ENCODE measurements at regions not wholly inside any gene's neighbourhood (a gene's known extent, or its start where the extent isn't known, plus 50 kb on each side); places are given as distances from the start of the nearest gene placed in this dataset.

GRCh38 chr14:49401373-49401772 lies 184.8 kb downstream of the RPS29 start:
- no peak for DNase-seq
- H3K36me3 ChIP-seq (replicated peaks in 1 of 2; ENCODE audit: control extremely low read depth in 1 of 2, control insufficient read depth in 1 of 2, extremely low read depth in 1 of 2, insufficient read depth in 2 of 2, low read length in 1 of 2) = no peaks in the 10 kb centered on the region
- no peak overlapping the region for H2AFZ ChIP-seq (ENCODE audit: insufficient read depth, low read depth, low read length, poor library complexity, severe bottlenecking)
- no peaks in the 10 kb centered on the region for H3K4me1 ChIP-seq (ENCODE audit: control insufficient read depth in 2 of 2, insufficient read depth in 2 of 2, low read length in 2 of 2)
- H3K9me3 Mint-ChIP-seq (ENCODE audit: insufficient read depth) = no peaks in the 10 kb centered on the region
- TF ChIP-seq CTCF (IDR thresholded peaks at IDR 0.05) (no peak), EZH2 (IDR thresholded peaks at IDR 0.05; ENCODE audit: borderline replicate concordance, insufficient read depth, low read depth, low read length, poor library complexity, severe bottlenecking) (no peak)
- no peak overlapping the region for H3K27ac ChIP-seq (ENCODE audit: low read length in 2 of 2)
- H3K4me3 ChIP-seq (ENCODE audit: control extremely low read depth in 1 of 5, extremely low read depth in 1 of 5, insufficient read depth in 1 of 5, low read depth in 2 of 5, low read length in 4 of 5) = no peak overlapping the region
- CTCF ChIA-PET = no interaction called here
- no peaks in the 10 kb centered on the region for H3K27me3 ChIP-seq (replicated peaks in 1 of 4; ENCODE audit: control extremely low read depth in 1 of 4, control insufficient read depth in 3 of 4, insufficient read depth in 4 of 4, low read length in 3 of 4)
- H3K4me2 ChIP-seq (replicated peaks; ENCODE audit: low read depth, low read length, poor library complexity, severe bottlenecking) = no peak overlapping the region
- no peaks in the 10 kb centered on the region for H3K4me1 Mint-ChIP-seq
- no peaks in the 10 kb centered on the region for H3K79me2 ChIP-seq (ENCODE audit: control insufficient read depth, insufficient read depth, low read length)
- POLR2A ChIA-PET = no interaction called here
- no peak overlapping the region for H3K27ac Mint-ChIP-seq
- H3K27me3 Mint-ChIP-seq = peaks cover 6% of the 10 kb centered on the region
- ATAC-seq (ENCODE audit: low read depth) = no peak
- H4K20me1 ChIP-seq (ENCODE audit: control insufficient read depth, insufficient read depth, low read length, poor library complexity, severe bottlenecking) = no peaks in the 10 kb centered on the region
- WGBS (ENCODE audit: insufficient coverage) = no CpG with 5 or more reads among the region's 2 CpGs
- no peak overlapping the region for H3K9ac ChIP-seq (ENCODE audit: low read length)
- H3K9me3 ChIP-seq (ENCODE audit: control extremely low read depth in 1 of 3, control insufficient read depth in 2 of 3, insufficient read depth in 1 of 3, low read length in 2 of 3) = no peaks in the 10 kb centered on the region
- H3K4me3 Mint-ChIP-seq = no peak overlapping the region
- intact Hi-C loops (cut with micrococcal nuclease) = no loop called here

GRCh38 chr14:49396801-49397200 lies 189.4 kb downstream of the RPS29 start:
- H4K20me1 ChIP-seq (ENCODE audit: control insufficient read depth, insufficient read depth, low read length, poor library complexity, severe bottlenecking) = no peaks in the 10 kb centered on the region
- H3K9ac ChIP-seq (ENCODE audit: low read length) = no peak overlapping the region
- H3K4me1 ChIP-seq (ENCODE audit: control insufficient read depth in 2 of 2, insufficient read depth in 2 of 2, low read length in 2 of 2) = no peaks in the 10 kb centered on the region
- H3K36me3 ChIP-seq (replicated peaks in 1 of 2; ENCODE audit: control extremely low read depth in 1 of 2, control insufficient read depth in 1 of 2, extremely low read depth in 1 of 2, insufficient read depth in 2 of 2, low read length in 1 of 2) = no peaks in the 10 kb centered on the region
- ChIA-PET POLR2A (no interaction called here), CTCF (no interaction called here)
- no peaks in the 10 kb centered on the region for H3K79me2 ChIP-seq (ENCODE audit: control insufficient read depth, insufficient read depth, low read length)
- no peak overlapping the region for H3K4me3 ChIP-seq (ENCODE audit: control extremely low read depth in 1 of 5, extremely low read depth in 1 of 5, insufficient read depth in 1 of 5, low read depth in 2 of 5, low read length in 4 of 5)
- H3K27ac ChIP-seq (ENCODE audit: low read length in 2 of 2) = no peak overlapping the region
- Mint-ChIP-seq H3K9me3 (ENCODE audit: insufficient read depth) (no peaks in the 10 kb centered on the region), H3K27me3 (peaks cover 6% of the 10 kb centered on the region), H3K4me3 (no peak overlapping the region), H3K4me1 (no peaks in the 10 kb centered on the region), H3K27ac (no peak overlapping the region)
- no peaks in the 10 kb centered on the region for H3K27me3 ChIP-seq (replicated peaks in 1 of 4; ENCODE audit: control extremely low read depth in 1 of 4, control insufficient read depth in 3 of 4, insufficient read depth in 4 of 4, low read length in 3 of 4)
- DNase-seq (no peak), ATAC-seq (ENCODE audit: low read depth) (no peak)
- intact Hi-C loops (cut with micrococcal nuclease) = no loop called here
- no peak overlapping the region for H3K4me2 ChIP-seq (replicated peaks; ENCODE audit: low read depth, low read length, poor library complexity, severe bottlenecking)
- no peak overlapping the region for H2AFZ ChIP-seq (ENCODE audit: insufficient read depth, low read depth, low read length, poor library complexity, severe bottlenecking)
- TF ChIP-seq CTCF (IDR thresholded peaks at IDR 0.05) = no peak
- TF ChIP-seq EZH2 (IDR thresholded peaks at IDR 0.05; ENCODE audit: borderline replicate concordance, insufficient read depth, low read depth, low read length, poor library complexity, severe bottlenecking) = no peak
- no peaks in the 10 kb centered on the region for H3K9me3 ChIP-seq (ENCODE audit: control extremely low read depth in 1 of 3, control insufficient read depth in 2 of 3, insufficient read depth in 1 of 3, low read length in 2 of 3)
